ENCODE measurements at regions not wholly inside any gene's neighbourhood (a gene's known extent, or its start where the extent isn't known, plus 50 kb on each side); places are given as distances from the start of the nearest gene placed in this dataset.

GRCh38 chr6:134738211-134738885 lies 211.6 kb downstream of the ALDH8A1 start:
- DNase-seq = no peak

DNA sequence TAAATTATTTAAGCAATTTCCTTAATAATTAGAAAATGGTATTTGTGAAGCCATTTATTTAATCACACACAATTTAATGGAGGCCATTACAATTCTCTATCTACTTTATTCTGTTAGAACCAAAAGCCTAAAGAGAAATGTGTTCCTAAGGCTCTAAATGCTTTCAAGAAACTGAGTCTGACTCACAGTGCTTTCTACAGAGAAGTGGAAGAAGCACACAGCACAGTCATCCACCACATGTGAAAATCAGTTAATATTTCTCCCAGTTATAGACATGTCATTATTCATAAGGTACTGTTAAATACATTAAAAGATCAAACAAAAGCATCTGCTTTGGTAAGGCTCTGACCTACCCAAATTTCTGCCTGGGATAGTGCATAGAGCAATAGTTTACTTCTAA lies 214.4 kb downstream of the ALDH8A1 start:
- no peak for DNase-seq

- DNase-seq = no peak
These were observed 215.5 kb downstream of the ALDH8A1 start for GRCh38 chr6:134734312-134734869.

- DNase-seq = no peak
These were observed 216.1 kb downstream of the ALDH8A1 start for GRCh38 chr6:134733801-134734200.

DNA sequence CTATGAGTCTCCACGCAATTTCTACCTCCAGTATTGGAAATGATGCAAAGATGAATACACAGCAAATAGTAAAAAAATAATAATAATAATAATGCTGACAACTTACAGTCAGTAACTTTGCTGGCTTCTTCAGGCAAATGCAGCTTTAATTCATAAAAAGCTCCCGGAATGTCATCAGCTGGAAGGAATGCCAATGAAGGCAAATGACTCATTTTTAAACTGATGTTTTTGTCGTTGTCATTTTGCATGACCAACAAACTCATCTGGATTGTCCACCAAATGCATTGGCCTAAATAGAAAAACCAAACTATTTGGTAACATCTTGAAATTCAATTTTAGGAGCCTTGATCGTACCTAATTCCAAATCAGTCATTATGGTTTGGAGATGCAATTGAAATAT lies 217.1 kb downstream of the ALDH8A1 start:
- DNase-seq = no peak

GRCh38 chr6:134731615-134732014 lies 218.3 kb downstream of the ALDH8A1 start:
- DNase-seq = no peak

- no peak for DNase-seq
These were observed 219.9 kb downstream of the ALDH8A1 start for GRCh38 chr6:134730013-134730412.

DNA sequence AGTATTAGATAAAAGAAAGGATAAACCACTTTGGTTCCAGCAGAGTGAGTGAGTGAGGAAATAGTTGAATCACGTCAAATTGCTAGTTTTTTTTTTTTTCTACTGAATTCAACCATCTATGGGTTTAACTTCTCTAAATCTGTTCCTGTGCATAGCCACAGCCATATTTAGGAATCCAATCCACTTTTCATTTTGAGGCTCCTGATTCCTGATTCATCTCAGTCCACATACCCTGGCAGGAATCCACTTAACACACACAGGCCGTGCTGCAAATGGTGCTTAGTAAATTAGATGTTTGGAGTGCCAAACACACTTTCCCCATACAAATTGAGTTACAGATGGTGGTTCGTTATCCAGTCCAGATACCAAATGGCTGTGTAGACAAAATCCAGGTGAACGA lies 220.3 kb downstream of the ALDH8A1 start:
- no peak for DNase-seq

GRCh38 chr6:134727081-134727480 lies 222.8 kb downstream of the ALDH8A1 start:
- no peak for DNase-seq

- DNase-seq = no peak
These were observed 224.3 kb downstream of the ALDH8A1 start for GRCh38 chr6:134725590-134725989.

DNA sequence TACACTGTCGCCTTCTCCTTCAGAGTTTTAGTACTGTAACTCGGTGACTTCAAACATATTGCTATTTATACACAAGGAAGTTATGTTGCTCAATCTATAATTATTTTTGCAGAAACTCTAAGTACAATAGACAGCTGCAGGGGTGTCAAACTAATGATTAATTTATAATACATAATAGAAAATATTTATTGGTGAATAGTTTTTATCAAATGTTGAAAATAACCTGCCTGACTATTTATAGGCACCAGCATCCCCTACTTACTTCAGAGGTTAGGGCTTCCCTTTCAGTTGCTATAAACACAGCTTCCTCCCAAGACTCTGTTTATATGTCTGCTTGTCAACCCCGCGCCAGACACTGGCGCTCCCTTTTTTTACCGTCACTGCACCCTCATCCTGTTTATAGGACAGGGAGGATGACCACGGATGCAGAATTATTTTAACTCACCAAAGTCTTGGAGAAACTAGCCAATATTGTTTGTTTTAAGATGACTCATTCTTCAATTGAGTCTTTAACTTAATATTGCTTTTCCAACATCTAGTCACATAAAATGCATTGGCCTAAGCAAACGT lies 225.0 kb downstream of the ALDH8A1 start:
- no peak for DNase-seq

DNA sequence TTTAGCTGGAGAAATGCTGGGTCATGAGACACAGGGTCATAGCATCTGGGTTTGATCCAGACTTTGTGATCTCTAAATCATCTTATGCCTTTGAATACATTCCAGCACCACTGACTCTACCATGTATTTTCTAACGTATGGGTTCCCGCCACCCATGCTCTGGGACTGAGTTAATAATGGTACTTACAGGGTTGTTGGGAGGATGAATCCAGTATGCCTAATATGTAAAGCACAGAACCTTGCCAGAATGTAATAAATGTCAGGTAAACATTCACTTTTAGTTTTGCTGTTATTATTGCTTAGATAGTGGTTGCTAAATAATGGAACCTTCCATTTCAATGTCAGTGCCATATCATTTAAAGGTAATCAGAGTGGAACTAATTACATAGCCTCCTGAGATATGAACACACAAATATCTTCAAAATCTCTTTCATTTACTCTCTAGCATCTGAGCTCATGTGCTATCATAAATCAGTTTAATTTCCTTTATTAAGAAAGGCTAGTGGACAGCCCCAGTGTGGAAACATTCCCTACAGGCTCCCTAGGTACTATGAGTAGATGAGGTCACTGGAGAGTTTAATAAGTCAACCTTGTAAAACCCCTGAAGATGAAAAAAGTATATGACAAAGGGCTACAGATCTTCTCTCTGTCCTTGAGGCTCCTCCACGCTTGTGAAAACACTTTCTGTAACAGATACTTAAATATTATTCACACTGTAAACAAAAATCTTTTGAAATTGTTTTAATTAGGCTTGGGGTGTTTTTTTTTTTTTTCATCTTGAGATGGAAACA lies 226.6 kb downstream of the ALDH8A1 start:
- no peak for DNase-seq

DNA sequence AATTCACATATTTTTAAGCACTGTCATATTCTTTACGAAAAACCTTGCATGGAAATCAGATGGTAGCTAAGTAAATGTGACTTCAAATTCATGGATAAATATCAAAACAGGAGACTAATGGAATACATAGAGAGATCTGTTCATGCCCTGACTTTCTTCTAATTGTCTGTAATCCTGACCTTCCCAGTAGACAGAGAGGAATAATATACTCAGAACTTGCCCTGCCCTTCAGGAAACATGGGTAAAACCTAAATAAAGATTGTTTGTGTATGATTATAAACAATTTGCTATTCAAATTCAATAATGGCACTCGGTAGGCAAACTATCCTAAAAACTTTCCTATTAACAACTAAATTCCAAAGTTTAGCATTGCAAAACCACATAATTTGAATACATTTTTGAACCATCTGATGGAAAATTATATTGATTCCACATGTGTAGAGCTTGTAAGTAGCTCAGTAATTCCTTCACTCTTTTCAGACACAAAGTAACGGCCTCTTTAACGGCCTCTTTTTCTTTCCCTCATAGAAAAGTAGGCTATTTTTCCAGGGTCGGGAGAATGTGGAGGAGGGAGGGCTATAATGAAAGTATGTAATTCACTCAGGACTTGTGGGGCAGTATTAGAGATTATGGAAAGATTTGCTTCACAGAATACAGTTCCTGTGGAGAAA lies 227.6 kb downstream of the ALDH8A1 start:
- no peak for DNase-seq

DNA sequence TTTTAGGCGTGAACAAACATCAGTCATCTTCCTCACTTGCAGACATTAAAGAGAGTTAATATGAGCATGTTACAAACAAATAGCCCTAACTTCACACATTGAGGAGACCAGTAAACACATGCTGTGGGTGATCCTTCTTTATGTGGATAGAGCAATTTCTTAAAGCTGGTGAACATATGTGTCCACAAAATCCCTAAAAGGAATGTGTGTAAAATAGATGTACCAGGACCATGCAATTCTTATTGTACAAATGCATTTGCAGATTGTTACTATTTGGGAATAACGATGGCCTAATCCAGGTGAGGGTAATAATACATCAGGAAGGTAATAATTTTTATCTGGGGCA lies 228.9 kb downstream of the ALDH8A1 start:
- DNase-seq = no peak

DNA sequence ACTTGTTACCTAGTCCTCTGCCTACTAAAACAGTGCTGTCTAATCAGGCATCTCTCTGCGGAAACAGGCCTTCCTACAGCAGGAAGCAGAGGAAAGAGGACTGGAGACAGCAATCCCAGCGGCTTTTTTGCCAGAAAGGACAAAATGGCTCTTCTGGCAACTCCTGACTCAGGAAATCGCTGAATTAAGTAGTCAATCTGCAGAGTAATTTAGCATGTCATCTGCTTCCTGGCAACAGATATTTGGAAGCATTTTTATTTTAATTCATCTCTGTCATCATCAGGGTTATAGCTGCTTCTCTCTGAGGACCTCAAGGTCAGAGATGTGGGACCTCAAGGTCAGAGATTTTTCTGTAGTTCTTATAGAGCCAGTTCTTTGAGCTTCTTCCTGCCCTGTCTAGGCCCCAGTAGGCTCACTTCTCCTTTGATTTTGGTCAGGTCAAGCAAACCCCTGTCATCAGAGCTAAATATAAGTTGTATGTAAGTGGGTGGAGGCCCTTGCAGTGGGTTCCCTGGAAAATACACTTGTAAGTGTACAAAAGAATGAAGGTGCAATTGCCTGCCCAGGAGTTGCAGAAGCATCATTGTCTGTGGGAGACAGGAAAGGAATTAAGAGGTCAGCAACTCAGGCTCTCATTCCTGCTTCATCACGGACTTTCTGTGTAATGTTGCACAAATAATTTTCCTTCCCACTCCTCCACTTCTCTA lies 229.4 kb downstream of the ALDH8A1 start:
- no peak for DNase-seq

DNA sequence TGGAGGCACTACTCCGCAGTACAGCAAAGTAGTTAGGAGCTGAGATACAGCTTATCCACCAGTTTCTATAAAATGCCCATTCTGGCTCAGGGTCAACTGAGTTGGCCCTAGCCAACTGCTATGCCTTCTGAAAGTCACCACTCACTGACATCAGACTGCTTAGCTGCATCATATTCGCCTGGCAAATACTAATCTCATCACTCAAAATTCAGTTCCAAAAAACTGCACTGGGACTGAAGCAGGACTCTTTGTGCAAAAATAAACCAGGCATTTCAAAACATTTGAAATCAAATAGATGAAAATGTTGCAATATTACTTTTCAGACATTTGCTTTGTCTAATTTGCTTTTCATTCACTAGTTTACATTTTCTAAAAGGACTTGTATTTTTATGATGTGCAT lies 230.0 kb downstream of the ALDH8A1 start:
- no peak for DNase-seq

GRCh38 chr6:134719286-134719685 lies 230.6 kb downstream of the ALDH8A1 start:
- no peak for DNase-seq

DNA sequence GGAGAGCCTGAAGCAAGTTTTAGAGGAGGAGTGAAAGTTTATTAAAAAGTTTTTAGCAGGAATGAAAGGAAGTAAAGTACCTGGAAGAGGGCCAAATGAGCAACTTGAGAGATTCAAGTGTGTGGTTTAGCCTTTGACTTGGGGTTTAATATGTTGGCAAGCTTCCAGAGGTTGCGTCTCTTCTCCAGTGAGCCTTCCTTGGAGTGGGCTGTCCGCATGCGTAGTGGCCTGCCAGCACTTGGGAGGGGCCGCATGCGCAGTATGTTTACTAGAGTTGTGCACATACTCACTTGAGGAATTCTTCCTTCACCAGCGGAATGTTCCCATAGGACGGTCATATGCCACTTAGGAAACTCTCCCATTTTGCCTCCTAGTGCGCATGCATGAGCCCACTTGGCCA lies 235.2 kb downstream of the ALDH8A1 start:
- DNase-seq = no peak

GRCh38 chr6:134714113-134714512 lies 235.8 kb downstream of the ALDH8A1 start:
- no peak for DNase-seq

- no peak for DNase-seq
These were observed 237.6 kb downstream of the ALDH8A1 start for GRCh38 chr6:134712311-134712710.

DNA sequence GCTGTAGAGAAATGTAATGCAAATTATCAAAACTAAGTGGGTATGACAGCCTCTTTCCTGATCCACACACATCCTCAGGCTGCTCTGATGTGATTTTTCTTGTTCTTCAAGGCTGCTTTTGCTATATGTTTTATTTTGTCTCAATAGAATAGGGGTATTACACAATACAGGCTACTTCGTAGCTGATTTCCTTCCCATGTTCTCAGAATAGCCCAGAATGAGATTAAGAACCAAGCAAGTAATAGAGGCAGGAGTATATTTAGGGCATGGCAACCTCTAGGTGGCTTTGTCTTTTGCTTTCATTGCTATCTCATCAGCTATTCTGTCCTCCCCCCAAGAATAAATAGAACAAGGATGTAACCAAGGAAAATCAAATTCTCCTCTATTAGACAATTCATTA lies 241.8 kb downstream of the ALDH8A1 start:
- no peak for DNase-seq

DNA sequence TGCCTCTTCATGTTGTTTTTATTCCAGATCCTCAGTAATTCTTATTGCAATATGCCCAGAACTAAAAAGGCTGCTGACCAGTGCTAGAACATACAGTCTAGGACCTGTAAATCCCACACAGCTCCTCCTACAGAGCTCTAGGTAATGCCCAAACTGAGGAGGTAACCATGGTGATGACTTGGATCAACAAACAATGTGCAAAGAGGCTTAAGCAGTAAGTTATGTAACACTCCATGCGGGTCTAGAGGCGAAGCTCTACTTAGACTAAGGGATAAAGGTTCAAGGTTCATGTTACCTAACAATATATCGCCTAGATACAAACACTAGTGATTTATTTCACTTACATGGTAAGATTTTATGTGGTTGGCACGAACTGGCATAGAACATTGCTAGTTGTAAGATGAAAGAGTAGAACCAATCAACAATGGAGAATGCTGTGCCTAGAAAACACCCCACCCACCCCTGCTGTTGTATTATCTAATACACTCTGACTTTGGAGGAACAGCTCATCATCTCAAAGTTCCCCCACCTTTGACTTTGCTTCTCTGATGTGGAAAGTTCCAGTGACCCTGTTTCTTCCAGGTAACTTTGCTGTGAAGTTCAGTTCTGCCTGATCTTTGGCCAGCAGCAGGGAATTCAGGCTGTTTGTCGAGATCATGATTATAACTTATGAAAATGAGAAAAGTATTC lies 242.4 kb downstream of the ALDH8A1 start:
- no peak for DNase-seq
